ENCODE measurements at regions not wholly inside any gene's neighbourhood (a gene's known extent, or its start where the extent isn't known, plus 50 kb on each side); places are given as distances from the start of the nearest gene placed in this dataset.

GRCh38 chr11:11004069-11004468, 146.2 kb upstream of the ZBED5 start:
- TF ChIP-seq POLR2A (IDR thresholded peaks at IDR 0.05; ENCODE audit: low read depth) (no peak), EP300 (IDR thresholded peaks at IDR 0.05) (no peak), POLR2AphosphoS5 (IDR thresholded peaks at IDR 0.05) (no peak)
- TF ChIP-seq, protein P1, sequence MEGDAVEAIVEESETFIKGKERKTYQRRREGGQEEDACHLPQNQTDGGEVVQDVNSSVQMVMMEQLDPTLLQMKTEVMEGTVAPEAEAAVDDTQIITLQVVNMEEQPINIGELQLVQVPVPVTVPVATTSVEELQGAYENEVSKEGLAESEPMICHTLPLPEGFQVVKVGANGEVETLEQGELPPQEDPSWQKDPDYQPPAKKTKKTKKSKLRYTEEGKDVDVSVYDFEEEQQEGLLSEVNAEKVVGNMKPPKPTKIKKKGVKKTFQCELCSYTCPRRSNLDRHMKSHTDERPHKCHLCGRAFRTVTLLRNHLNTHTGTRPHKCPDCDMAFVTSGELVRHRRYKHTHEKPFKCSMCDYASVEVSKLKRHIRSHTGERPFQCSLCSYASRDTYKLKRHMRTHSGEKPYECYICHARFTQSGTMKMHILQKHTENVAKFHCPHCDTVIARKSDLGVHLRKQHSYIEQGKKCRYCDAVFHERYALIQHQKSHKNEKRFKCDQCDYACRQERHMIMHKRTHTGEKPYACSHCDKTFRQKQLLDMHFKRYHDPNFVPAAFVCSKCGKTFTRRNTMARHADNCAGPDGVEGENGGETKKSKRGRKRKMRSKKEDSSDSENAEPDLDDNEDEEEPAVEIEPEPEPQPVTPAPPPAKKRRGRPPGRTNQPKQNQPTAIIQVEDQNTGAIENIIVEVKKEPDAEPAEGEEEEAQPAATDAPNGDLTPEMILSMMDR (IDR thresholded peaks at IDR 0.05) = no peak

Measured in esophagus muscularis mucosa (tissue), 4 donors.